HepG2 (cell line): ENCODE measurements at regions not wholly inside any gene's neighbourhood (a gene's known extent, or its start where the extent isn't known, plus 50 kb on each side); places are given as distances from the start of the nearest gene placed in this dataset.

Experiments
- BCL6 ChIP-seq: IDR thresholded peaks from 2 replicates; pipeline ENCODE4 v1.6.1; 2016; ENCODE audit warnings: missing genetic modification reagents, missing compliant biosample characterization
- FOXM1 ChIP-seq: sonication (generic); formaldehyde crosslinking; IDR thresholded peaks from 2 replicates; pipeline ENCODE4 v1.5.0; 2020; ENCODE audit warnings: missing genetic modification reagents
- HDAC1 ChIP-seq: sonication (generic); formaldehyde crosslinking; IDR thresholded peaks from 2 replicates; pipeline ENCODE4 v1.5.1; 2020; ENCODE audit warnings: mild to moderate bottlenecking, missing genetic modification reagents
- HMGXB3 ChIP-seq: sonication (generic); formaldehyde crosslinking; IDR thresholded peaks from 2 replicates; pipeline ENCODE4 v1.4.0; 2020; ENCODE audit warnings: missing genetic modification reagents, borderline replicate concordance
- JUND ChIP-seq: sonication (generic); formaldehyde crosslinking; IDR thresholded peaks from 2 replicates; pipeline ENCODE4 v1.8.0; 2022; ENCODE audit warnings: mild to moderate bottlenecking, missing genetic modification reagents
- NFE2L1 ChIP-seq: sonication (generic); formaldehyde crosslinking; IDR thresholded peaks from 2 replicates; pipeline ENCODE4 v1.4.0; 2020; ENCODE audit warnings: missing genetic modification reagents, mild to moderate bottlenecking, borderline replicate concordance
- RAD21 ChIP-seq: fragments of 450-650 bp; formaldehyde crosslinking; IDR thresholded peaks from 2 replicates; pipeline ENCODE4 v1.5.0; 2020; ENCODE audit warnings: mild to moderate bottlenecking
- RFX3 ChIP-seq: IDR thresholded peaks from 2 replicates; pipeline ENCODE4 v1.6.1; 2016; ENCODE audit warnings: missing biosample characterization, missing genetic modification reagents
- SP140L ChIP-seq: sonication (generic); formaldehyde crosslinking; IDR thresholded peaks from 2 replicates; pipeline ENCODE4 v1.4.0; 2020; ENCODE audit warnings: missing genetic modification reagents, borderline replicate concordance
- SP5 ChIP-seq: IDR thresholded peaks from 2 replicates; pipeline ENCODE4 v1.6.1; 2016; ENCODE audit warnings: low read depth, borderline replicate concordance
- SPEN ChIP-seq: sonication (generic); formaldehyde crosslinking; IDR thresholded peaks from 2 replicates; pipeline ENCODE4 v1.5.1; 2020; ENCODE audit warnings: low read depth, mild to moderate bottlenecking, missing genetic modification reagents
- THAP9 ChIP-seq: sonication (generic); formaldehyde crosslinking; IDR thresholded peaks from 2 replicates; pipeline ENCODE4; 2020; ENCODE audit warnings: missing genetic modification reagents, mild to moderate bottlenecking, borderline replicate concordance
- ZBTB26 ChIP-seq: IDR thresholded peaks from 2 replicates; pipeline ENCODE4 v1.6.1; 2016; ENCODE audit warnings: missing compliant biosample characterization, missing genetic modification reagents, borderline replicate concordance
- ZMAT5 ChIP-seq: sonication (generic); formaldehyde crosslinking; IDR thresholded peaks from 2 replicates; pipeline ENCODE4 v1.5.0; 2020; ENCODE audit warnings: mild to moderate bottlenecking, low read depth, missing genetic modification reagents, borderline replicate concordance
- ZNF274 ChIP-seq: sonication (generic); formaldehyde crosslinking; IDR thresholded peaks from 2 replicates; pipeline ENCODE4 v1.5.1; 2020; ENCODE audit warnings: mild to moderate bottlenecking, missing genetic modification reagents
- ZNF343 ChIP-seq: sonication (generic); formaldehyde crosslinking; IDR thresholded peaks from 2 replicates; pipeline ENCODE4 v1.4.0; 2020; ENCODE audit warnings: mild to moderate bottlenecking, missing genetic modification reagents
- ZNF484 ChIP-seq: sonication (generic); formaldehyde crosslinking; IDR thresholded peaks from 2 replicates; pipeline ENCODE4 v1.5.1; 2020; ENCODE audit warnings: mild to moderate bottlenecking, low read depth, missing genetic modification reagents, borderline replicate concordance
- ZNF501 ChIP-seq: sonication (generic); formaldehyde crosslinking; IDR thresholded peaks from 2 replicates; pipeline ENCODE4 v1.5.1; 2020; ENCODE audit warnings: mild to moderate bottlenecking, moderate library complexity, missing genetic modification reagents
- ZNF549 ChIP-seq: sonication (generic); formaldehyde crosslinking; IDR thresholded peaks from 2 replicates; pipeline ENCODE4 v1.5.0; 2020; ENCODE audit warnings: missing genetic modification reagents
- ZNF558 ChIP-seq: sonication (generic); formaldehyde crosslinking; IDR thresholded peaks from 2 replicates; pipeline ENCODE4 v1.9.0; 2022; ENCODE audit warnings: mild to moderate bottlenecking, missing genetic modification reagents, borderline replicate concordance

- TF ChIP-seq RFX3 (CRISPR knock-in tag) (no peak), ZNF274 (no peak), RAD21 (CRISPR knock-in tag) (peak; percentile 82), ZNF484 (CRISPR knock-in tag) (no peak), JUND (CRISPR knock-in tag) (no peak), SP140L (CRISPR knock-in tag) (no peak), THAP9 (CRISPR knock-in tag) (no peak), NFE2L1 (CRISPR knock-in tag) (no peak), FOXM1 (no peak), ZNF549 (CRISPR knock-in tag) (no peak), ZNF558 (CRISPR knock-in tag) (no peak), ZBTB26 (CRISPR knock-in tag) (no peak), BCL6 (CRISPR knock-in tag) (no peak), HDAC1 (CRISPR knock-in tag) (no peak), SP5 (CRISPR knock-in tag) (no peak), ZNF501 (CRISPR knock-in tag) (no peak), SPEN (CRISPR knock-in tag) (0 out of 2 replicates have a peak, but pooled peaks have one; percentile 33), HMGXB3 (CRISPR knock-in tag) (no peak), ZNF343 (CRISPR knock-in tag) (no peak), ZMAT5 (no peak)
Observed at GRCh38 chr2:177332026-177332991, 60.3 kb upstream of the AGPS start (continued).
